Fibroblast of gingiva (primary cell): ENCODE measurements at regions not wholly inside any gene's neighbourhood (a gene's known extent, or its start where the extent isn't known, plus 50 kb on each side); places are given as distances from the start of the nearest gene placed in this dataset.

Source experiments
- DNase-seq: peaks from one replicate; pipeline ENCODE4 v3.0.0-alpha.2; 2011; ENCODE audit warnings: low read depth

DNA sequence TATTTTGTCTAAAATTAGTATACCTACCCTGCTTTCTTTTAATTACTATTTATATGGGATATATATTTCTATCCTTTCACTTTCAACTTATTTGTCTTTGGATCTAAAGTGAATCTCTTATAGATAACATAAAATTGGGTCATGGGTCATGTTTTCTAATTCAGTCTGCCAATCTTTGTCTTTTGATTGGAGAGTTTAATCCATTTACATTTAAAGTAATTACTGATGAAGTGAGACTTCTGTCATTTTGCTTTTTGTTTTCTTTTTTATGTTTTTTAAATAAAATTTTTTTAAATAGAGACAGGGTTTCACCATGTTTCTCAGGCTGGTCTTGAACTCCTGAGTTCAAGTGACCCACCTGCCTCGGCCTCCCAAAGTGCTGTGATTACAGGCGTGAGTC is 50.5 kb upstream of the PRDM1 start:
- DNase-seq = no peak

DNA sequence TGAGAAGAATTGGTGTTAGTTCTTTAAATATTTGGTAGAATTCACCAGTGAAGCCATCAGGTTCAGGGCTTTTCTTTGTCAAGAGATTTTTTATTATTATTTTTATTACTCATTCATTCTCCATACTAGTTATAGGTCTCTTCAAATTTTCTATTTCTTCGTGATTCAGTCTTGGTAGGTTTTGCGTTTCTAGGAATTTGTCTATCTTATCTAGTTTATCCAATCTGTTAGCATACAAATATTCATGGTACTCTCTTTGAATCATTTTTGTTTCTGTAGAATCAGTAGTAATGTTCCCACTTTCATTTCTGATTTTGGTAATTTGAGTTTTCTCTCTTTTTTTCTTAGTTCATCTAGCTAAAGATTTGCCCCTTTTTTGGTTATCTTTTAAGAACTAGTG is 52.3 kb upstream of the PRDM1 start:
- DNase-seq = no peak

- no peak for DNase-seq
Measured at GRCh38 chr6:106027758-106028157, 58.4 kb upstream of the PRDM1 start.

DNA sequence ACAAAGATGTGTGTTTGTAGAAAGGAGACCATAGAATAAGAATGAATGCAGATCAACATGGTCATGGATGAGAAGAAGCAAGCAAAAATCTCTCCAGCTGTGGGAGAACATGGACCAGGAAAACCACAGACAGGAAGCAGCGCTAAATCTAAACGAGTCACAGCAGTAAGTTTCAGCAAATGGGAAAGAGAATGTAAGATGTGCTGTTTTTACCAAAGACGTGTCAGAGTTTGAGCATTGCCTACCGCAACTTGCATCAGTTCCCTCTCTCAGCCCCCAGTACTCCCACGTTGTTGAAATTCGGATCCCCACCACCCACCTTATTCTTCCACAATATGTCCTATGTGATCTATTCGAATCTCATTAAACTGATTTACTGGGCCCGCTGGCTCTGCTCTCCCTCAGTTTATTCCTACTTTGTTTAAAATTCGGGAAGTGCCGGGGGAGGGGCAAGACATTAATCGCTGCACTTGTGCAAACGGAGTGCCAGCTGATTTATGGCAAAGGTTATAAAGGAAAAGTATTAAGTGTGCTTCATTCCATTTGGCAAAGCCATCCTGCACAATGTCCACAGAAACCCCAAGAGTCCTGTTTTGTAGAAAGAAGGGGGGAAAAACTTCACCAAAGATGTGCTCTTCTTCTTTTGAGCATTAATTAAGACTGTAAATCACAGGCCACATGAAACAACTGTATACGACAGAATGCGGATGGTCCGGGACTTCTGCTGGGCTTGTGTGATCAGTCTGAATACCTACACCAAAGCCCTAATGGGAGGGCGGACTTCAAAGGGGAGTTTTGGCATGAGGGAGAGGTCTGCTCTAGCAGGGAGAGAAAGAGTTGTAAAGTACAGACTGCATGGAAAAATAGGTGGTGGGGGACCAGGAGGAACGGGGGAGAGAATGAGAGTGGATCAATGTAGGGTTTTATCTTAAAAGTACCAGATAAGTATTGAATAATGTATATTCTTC is 59.1 kb upstream of the PRDM1 start:
- DNase-seq = no peak

- DNase-seq = peak; percentile 70
Measured at GRCh38 chr6:106025655-106026054, 60.5 kb upstream of the PRDM1 start.

DNA sequence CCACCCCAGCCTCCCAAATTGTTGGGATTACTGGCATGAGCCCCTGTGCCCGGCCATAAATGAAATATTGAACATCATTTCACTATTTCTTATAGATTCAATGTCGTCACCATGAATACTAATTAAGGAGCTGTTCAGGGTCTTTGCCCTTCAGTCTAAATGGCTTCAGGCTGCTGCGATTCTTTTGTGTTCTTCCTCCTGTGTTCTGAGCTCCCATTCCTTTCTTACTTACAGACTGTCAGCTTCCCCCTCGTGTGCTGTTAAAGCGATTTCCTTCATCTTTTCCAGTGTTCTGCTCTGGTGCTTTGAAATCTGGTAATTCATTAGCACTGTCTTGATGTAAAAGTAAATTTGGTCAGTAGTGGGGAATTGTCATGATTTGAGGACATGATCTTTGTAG is 63.3 kb upstream of the PRDM1 start:
- no peak for DNase-seq

DNA sequence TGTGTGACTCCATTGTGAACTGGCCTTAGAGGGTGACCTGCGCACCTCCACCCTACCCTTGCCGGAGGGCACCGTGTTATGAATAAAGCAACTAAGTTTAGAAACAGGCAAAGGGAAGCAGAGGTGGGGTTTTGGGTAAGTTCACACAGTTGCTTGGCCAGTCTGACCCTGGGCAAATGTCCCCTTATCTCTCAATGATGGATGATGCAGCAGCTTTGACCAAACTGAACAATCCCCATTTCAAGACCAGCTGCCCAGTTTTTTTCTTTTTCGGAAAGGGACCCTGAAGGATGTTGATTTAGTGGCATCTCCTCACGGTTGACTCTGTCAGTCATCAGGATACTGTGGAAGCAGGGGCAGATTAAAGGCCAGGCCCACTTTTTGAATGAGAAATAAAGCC is 68.7 kb upstream of the PRDM1 start:
- no peak for DNase-seq

DNA sequence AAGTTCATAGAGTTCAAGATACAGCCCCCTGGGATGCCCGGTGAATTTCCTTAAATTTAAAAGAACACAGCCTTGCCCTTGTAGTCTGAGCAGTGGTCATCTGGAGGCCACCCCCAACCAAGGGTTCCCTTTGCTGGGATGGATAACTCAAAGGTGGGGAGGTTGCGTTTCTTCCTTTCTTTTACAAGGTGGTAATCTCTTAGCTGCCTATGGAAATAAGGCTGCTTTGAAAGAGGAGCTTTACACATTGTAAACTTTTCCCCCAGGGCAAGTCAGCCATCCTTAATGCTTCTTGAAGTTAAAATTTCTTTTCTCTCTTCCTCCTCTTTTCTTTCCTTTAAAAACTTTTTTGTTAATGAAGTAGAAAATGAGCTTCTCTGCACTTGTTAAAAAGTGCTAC is 71.2 kb upstream of the PRDM1 start:
- no peak for DNase-seq

DNA sequence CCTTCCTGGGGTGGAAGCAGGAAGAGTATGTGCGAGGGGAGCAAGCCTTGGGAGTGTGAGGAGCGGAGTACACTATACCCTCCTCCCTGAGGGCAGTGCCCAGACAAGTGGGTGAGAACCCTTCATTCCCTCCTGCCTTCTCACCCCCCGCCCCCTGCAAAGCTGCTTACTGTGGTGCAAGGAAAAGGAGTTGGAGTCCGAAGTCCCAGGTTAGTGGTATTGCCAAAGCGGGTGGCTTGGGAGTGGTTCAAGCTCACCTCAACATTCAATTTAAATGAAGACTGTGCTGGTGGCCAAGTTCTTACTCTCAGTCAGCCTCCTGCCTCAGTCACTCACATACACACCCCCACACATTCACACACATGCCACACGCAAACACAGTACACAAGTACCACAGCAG is 74.7 kb upstream of the PRDM1 start:
- no peak for DNase-seq

DNA sequence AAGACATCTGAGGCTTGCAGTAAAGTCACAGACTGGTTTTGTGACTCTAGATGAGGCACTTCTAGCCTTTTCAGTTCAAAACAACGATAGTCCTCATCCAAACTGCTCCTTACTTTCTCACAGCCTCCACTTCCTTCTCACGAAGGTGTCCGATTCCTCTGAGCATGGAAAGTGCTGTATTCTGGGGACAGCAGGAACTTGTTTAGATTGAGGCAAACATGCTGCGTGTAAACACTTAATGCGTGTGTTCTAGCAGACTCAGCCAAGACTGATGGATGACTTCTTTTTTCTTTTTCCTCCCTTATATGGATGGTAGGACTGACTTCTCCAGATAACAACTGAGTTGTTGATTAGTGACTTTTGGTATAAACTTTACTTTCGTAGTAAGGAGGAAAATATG is 80.2 kb upstream of the PRDM1 start:
- no peak for DNase-seq

DNA sequence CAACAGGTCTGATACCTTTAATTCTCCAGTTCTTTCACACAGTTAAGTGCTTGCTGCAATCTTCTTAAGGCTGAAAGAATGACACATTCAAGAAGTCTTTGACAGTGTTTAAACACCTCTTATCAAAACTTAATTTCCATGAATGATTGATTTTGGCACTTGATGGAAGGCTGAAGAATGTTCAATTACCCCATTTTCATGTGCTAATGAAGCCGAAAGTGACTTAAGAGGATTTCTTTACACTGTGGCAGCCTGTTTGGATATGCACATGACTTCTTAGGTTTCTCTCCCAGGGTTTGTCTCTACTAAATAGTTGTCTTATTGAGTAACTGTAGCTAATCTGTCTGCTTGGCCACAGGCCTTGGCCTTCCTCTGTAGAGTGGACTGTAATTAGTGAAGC is 81.1 kb upstream of the PRDM1 start:
- DNase-seq = peak; percentile 48

DNA sequence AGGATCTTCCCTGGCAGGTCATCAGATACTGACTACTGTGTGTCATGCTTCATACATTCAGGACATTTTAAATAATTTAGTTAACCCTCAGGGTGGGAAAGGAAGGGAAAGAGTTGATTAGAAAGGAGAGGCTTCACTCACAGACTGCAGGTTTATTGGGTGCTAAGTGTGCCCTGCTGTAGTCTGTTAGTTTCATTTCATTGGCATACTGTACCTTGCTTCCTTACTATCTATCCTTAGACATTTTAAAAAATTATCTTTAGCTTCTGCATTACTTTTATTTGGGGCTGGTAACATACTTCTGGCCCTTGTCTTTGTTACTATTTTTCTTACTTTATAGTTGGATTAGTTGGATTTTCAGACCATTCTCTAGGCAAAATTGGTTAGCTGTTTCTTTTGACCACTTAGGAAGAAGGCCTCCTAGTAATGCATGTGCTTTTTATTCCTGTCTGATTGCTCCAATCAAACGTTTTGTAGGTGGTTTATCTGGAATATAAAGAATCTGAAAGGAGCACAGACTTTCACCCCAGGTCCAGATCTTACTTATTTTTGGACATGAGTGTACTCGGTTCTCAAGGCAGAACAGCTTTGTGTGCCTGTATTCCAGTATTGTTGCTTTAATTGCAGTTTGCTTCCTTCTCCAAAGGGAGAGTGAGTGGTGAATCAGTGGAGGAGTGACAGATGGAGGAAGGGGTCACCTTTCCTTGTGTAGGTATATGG is 82.7 kb upstream of the PRDM1 start:
- no peak for DNase-seq

DNA sequence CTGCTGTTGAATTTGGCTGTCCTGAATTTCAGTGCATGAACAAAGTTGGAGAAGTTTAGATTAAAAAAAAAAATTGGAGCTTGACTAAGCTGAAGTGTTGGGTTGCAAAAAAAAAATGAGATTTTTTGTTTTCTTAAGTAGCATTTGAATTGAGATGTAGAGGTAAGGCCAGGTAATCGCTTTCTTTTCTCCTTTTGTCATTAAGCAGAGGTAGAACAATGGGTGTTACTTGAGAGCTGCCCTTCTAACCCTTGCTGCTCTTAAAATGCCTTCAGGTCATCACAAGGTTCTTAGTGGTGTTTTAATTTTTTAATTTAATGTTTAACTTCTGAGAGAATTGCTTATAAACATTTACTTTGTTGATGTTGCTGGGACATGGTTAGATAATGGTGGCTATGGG is 84.1 kb upstream of the PRDM1 start:
- no peak for DNase-seq

DNA sequence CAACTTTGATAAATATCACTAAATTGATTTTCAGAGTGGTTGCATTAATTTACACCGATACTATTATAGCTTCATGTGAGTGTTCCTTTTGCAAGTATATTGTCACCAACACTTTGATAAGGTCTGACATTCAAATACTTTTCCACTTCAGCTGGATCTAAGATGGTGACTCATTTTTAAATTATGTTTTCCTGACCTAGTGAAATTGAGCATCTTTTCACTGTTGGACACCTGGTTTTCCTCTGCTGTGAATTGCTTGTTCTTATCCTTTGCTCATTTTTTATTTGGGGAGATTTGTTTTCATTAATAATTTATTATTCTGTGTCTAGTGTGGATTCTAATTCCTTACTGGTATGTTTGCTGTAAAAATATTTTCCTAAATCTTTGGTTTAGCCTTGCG is 85.2 kb upstream of the PRDM1 start:
- no peak for DNase-seq

GRCh38 chr6:105997482-105997881 is 88.7 kb upstream of the PRDM1 start:
- DNase-seq = no peak

- DNase-seq = no peak
Measured at GRCh38 chr6:105995391-105995865, 90.7 kb upstream of the PRDM1 start.

- DNase-seq = peak; percentile 79
Measured at GRCh38 chr6:105994591-105995390, 91.3 kb upstream of the PRDM1 start.

GRCh38 chr6:105994118-105994590 is 92.0 kb upstream of the PRDM1 start:
- DNase-seq = peak; percentile 64

GRCh38 chr6:105993341-105994117 is 92.6 kb upstream of the PRDM1 start:
- DNase-seq = no peak

- peak; percentile 80 for DNase-seq
Measured at GRCh38 chr6:105992315-105992961, 93.7 kb upstream of the PRDM1 start.
